ENCODE measurements at regions not wholly inside any gene's neighbourhood (a gene's known extent, or its start where the extent isn't known, plus 50 kb on each side); places are given as distances from the start of the nearest gene placed in this dataset.

GRCh38 chr12:90153827-90154226, 445.2 kb upstream of the ATP2B1 start:
- H3K27me3 Mint-ChIP-seq (ENCODE audit: low read depth, unreplicated experiment): no peaks in the 10 kb centered on the region
- H3K36me3 ChIP-seq (ENCODE audit: insufficient read depth, low read length): no peaks in the 10 kb centered on the region
- H3K27ac ChIP-seq (ENCODE audit: low read depth, low read length): no peak overlapping the region
- no peak overlapping the region for H2AFZ ChIP-seq (ENCODE audit: low read depth, low read length)
- H3K9me3 ChIP-seq (ENCODE audit: insufficient read depth, low read depth, low read length): no peaks in the 10 kb centered on the region
- FAIRE-seq: no peak
- H3K4me3 Mint-ChIP-seq (ENCODE audit: unreplicated experiment): no peak overlapping the region
- H3K4me1 Mint-ChIP-seq (ENCODE audit: low read depth, unreplicated experiment): no peaks in the 10 kb centered on the region
- DNase-seq (ENCODE audit: low read depth): no peak
- H3K4me2 ChIP-seq (ENCODE audit: low read length): no peak overlapping the region
- no peaks in the 10 kb centered on the region for H3K79me2 ChIP-seq (ENCODE audit: insufficient read depth, low read length)
- H3K36me3 Mint-ChIP-seq (ENCODE audit: low read depth, unreplicated experiment): no peaks in the 10 kb centered on the region
- H3K9me3 Mint-ChIP-seq (ENCODE audit: unreplicated experiment): no peaks in the 10 kb centered on the region
- H4K20me1 ChIP-seq (ENCODE audit: insufficient read depth, low read length): no peaks in the 10 kb centered on the region
- H3K4me3 ChIP-seq (ENCODE audit: insufficient read depth, low read depth, low read length): no peak overlapping the region
- TF ChIP-seq EZH2 (IDR thresholded peaks at IDR 0.05; ENCODE audit: insufficient read depth, low read length) (no peak), CTCF (IDR thresholded peaks at IDR 0.05; ENCODE audit: insufficient read depth, low read depth, low read length) (no peak)
- no peaks in the 10 kb centered on the region for H3K27me3 ChIP-seq (ENCODE audit: insufficient read depth, low read length)
- H3K4me1 ChIP-seq (ENCODE audit: insufficient read depth, low read length): no peaks in the 10 kb centered on the region
- no peak overlapping the region for H3K27ac Mint-ChIP-seq (ENCODE audit: unreplicated experiment)
- H3K9ac ChIP-seq (ENCODE audit: low read length): no peak overlapping the region

GRCh38 chr12:90152897-90153624, 444.4 kb upstream of the ATP2B1 start:
- no peak overlapping the region for H3K4me2 ChIP-seq (ENCODE audit: low read length)
- H3K27ac Mint-ChIP-seq (ENCODE audit: unreplicated experiment): peak overlapping the region; percentile 20
- H3K27ac ChIP-seq (ENCODE audit: low read depth, low read length): no peak overlapping the region
- H4K20me1 ChIP-seq (ENCODE audit: insufficient read depth, low read length): no peaks in the 10 kb centered on the region
- H3K36me3 Mint-ChIP-seq (ENCODE audit: low read depth, unreplicated experiment): no peaks in the 10 kb centered on the region
- no peak overlapping the region for H3K4me3 Mint-ChIP-seq (ENCODE audit: unreplicated experiment)
- H3K79me2 ChIP-seq (ENCODE audit: insufficient read depth, low read length): no peaks in the 10 kb centered on the region
- no peaks in the 10 kb centered on the region for H3K36me3 ChIP-seq (ENCODE audit: insufficient read depth, low read length)
- H3K4me1 ChIP-seq (ENCODE audit: insufficient read depth, low read length): no peaks in the 10 kb centered on the region
- no peaks in the 10 kb centered on the region for H3K9me3 Mint-ChIP-seq (ENCODE audit: unreplicated experiment)
- H3K9ac ChIP-seq (ENCODE audit: low read length): no peak overlapping the region
- H3K27me3 Mint-ChIP-seq (ENCODE audit: low read depth, unreplicated experiment): no peaks in the 10 kb centered on the region
- no peak overlapping the region for H2AFZ ChIP-seq (ENCODE audit: low read depth, low read length)
- TF ChIP-seq CTCF (IDR thresholded peaks at IDR 0.05; ENCODE audit: insufficient read depth, low read depth, low read length) (no peak), EZH2 (IDR thresholded peaks at IDR 0.05; ENCODE audit: insufficient read depth, low read length) (no peak)
- no peaks in the 10 kb centered on the region for H3K9me3 ChIP-seq (ENCODE audit: insufficient read depth, low read depth, low read length)
- DNase-seq (ENCODE audit: low read depth) (no peak), FAIRE-seq (no peak)
- no peaks in the 10 kb centered on the region for H3K27me3 ChIP-seq (ENCODE audit: insufficient read depth, low read length)
- no peak overlapping the region for H3K4me3 ChIP-seq (ENCODE audit: insufficient read depth, low read depth, low read length)
- H3K4me1 Mint-ChIP-seq (ENCODE audit: low read depth, unreplicated experiment): no peaks in the 10 kb centered on the region

- H3K4me1 ChIP-seq (ENCODE audit: insufficient read depth, low read length): no peaks in the 10 kb centered on the region
- no peak overlapping the region for H3K27ac Mint-ChIP-seq (ENCODE audit: unreplicated experiment)
- no peaks in the 10 kb centered on the region for H3K36me3 ChIP-seq (ENCODE audit: insufficient read depth, low read length)
- peaks cover 2% of the 10 kb centered on the region for H3K36me3 Mint-ChIP-seq (ENCODE audit: low read depth, unreplicated experiment)
- no peak overlapping the region for H2AFZ ChIP-seq (ENCODE audit: low read depth, low read length)
- no peak overlapping the region for H3K4me3 Mint-ChIP-seq (ENCODE audit: unreplicated experiment)
- H3K4me3 ChIP-seq (ENCODE audit: insufficient read depth, low read depth, low read length): no peak overlapping the region
- H3K4me1 Mint-ChIP-seq (ENCODE audit: low read depth, unreplicated experiment): no peaks in the 10 kb centered on the region
- no peak overlapping the region for H3K27ac ChIP-seq (ENCODE audit: low read depth, low read length)
- no peak overlapping the region for H3K9ac ChIP-seq (ENCODE audit: low read length)
- H3K27me3 ChIP-seq (ENCODE audit: insufficient read depth, low read length): no peaks in the 10 kb centered on the region
- TF ChIP-seq CTCF (IDR thresholded peaks at IDR 0.05; ENCODE audit: insufficient read depth, low read depth, low read length) (no peak), EZH2 (IDR thresholded peaks at IDR 0.05; ENCODE audit: insufficient read depth, low read length) (no peak)
- no peak overlapping the region for H3K4me2 ChIP-seq (ENCODE audit: low read length)
- no peaks in the 10 kb centered on the region for H3K79me2 ChIP-seq (ENCODE audit: insufficient read depth, low read length)
- no peaks in the 10 kb centered on the region for H3K27me3 Mint-ChIP-seq (ENCODE audit: low read depth, unreplicated experiment)
- no peaks in the 10 kb centered on the region for H3K9me3 ChIP-seq (ENCODE audit: insufficient read depth, low read depth, low read length)
- FAIRE-seq: no peak
- peaks cover 9% of the 10 kb centered on the region for H3K9me3 Mint-ChIP-seq (ENCODE audit: unreplicated experiment)
- no peak for DNase-seq (ENCODE audit: low read depth)
- no peaks in the 10 kb centered on the region for H4K20me1 ChIP-seq (ENCODE audit: insufficient read depth, low read length)
Measured at GRCh38 chr12:90151491-90152015, 442.9 kb upstream of the ATP2B1 start.
